ENCODE measurements at regions not wholly inside any gene's neighbourhood (a gene's known extent, or its start where the extent isn't known, plus 50 kb on each side); places are given as distances from the start of the nearest gene placed in this dataset.

DNA sequence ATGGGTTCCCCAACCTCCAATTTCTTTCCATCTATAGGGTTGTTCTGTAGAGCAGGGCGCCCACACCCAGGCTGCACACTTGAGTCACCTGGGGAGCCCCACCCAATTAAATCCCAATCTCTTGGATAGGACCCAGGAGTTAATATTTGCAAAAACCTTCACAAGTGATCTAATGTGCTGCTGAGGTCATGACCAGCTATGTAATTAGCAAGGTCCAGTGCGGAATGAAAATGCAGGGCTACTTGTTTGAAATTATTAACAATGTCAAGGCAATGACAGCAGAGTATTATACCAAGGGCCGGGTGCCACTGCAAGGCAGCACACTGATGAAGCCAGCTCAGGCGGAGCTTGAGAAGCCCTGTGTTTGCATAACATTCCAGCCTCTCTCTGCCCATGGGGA, 302.7 kb downstream of the MAF start:
- TF ChIP-seq, protein P1, sequence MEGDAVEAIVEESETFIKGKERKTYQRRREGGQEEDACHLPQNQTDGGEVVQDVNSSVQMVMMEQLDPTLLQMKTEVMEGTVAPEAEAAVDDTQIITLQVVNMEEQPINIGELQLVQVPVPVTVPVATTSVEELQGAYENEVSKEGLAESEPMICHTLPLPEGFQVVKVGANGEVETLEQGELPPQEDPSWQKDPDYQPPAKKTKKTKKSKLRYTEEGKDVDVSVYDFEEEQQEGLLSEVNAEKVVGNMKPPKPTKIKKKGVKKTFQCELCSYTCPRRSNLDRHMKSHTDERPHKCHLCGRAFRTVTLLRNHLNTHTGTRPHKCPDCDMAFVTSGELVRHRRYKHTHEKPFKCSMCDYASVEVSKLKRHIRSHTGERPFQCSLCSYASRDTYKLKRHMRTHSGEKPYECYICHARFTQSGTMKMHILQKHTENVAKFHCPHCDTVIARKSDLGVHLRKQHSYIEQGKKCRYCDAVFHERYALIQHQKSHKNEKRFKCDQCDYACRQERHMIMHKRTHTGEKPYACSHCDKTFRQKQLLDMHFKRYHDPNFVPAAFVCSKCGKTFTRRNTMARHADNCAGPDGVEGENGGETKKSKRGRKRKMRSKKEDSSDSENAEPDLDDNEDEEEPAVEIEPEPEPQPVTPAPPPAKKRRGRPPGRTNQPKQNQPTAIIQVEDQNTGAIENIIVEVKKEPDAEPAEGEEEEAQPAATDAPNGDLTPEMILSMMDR (IDR thresholded peaks at IDR 0.05; ENCODE audit: low read length, missing control alignments), result no peak
- no peak for DNase-seq (ENCODE audit: low read depth)
- no peak overlapping the region for H3K4me3 ChIP-seq (replicated peaks; ENCODE audit: low read depth, low read length)

DNA sequence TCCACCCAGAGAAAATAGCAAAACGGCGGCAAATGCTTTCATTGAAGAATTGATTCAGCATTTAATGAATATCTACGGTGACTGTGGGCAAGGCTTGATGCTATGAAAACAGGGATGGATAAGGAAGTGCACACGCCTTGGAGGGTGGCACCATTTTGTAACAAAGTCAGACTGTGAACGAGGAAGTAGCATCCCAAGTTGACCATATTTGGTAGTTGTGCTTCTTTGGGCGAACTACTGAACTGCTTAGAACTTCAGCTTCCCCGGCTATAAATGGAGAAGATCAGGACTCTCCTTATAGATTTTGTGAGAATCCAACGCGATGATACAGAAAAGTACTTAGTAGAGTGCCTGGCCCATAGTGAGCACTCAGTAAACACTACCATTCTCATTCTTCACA, 303.2 kb downstream of the MAF start:
- no peak for DNase-seq (ENCODE audit: low read depth)
- TF ChIP-seq, protein P1 (IDR thresholded peaks at IDR 0.05; ENCODE audit: low read length, missing control alignments), result no peak
- H3K4me3 ChIP-seq (replicated peaks; ENCODE audit: low read depth, low read length), result no peak overlapping the region

DNA sequence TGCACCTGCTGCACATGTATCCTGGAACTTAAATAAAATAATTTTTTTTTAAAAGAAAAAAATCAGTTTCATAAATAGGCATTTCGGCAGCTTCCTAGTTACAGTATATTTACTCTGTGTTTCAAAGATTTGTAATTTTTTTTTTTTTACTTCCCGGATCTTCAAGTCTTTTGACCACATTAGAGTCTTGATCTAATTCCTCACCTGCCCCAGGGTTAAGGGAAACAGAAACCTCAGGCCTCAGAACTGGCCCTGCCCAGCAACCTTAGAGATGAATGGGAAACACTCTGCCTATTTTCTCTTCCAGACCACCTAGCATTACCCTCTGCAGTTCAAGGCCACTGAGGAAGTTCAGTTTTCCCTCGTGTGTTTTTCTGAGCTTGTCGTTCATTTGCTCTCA, 304.0 kb downstream of the MAF start:
- DNase-seq (ENCODE audit: low read depth), result no peak
- TF ChIP-seq, protein P1 (IDR thresholded peaks at IDR 0.05; ENCODE audit: low read length, missing control alignments), result no peak
- H3K4me3 ChIP-seq (replicated peaks; ENCODE audit: low read depth, low read length), result no peak overlapping the region

DNA sequence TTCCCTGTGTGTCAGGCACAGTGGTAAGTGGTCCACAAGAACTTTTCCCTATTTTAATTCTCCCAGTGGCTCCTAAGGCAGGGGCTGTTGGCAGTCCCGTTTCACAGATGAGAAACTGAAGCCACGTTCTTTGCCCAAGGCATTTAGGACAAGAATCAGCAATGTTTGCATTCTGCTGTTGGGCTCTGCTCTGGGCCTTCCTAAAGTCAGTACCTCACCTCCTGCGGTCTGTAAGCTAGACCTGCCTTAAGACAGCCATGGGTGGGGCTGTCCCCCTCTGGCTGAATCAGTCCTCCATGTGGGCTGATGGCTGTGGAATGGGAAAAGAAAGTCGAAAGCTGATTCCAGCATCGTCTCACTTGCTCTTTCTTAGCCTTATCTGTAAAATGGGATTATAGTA, 304.8 kb downstream of the MAF start:
- DNase-seq (ENCODE audit: low read depth), result no peak

DNA sequence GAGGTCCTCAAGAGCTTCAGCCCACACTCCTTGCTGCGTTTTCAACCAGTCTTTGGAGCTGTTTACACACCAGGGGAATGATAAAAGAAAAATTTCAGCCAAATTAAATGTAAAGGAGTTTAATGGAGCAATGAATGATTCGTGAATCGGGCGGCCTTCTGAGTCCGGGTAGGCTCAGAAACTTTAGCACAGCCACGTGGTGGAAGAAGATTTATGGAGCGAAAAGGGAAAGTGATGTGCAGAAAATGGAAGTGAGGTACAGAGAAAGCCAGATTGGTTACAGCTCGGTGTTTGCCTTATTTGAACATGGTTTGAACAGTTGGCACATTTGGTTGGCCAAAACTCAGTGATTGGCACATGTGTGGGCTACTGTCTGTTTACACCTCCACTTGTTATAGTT, 305.4 kb downstream of the MAF start:
- TF ChIP-seq, protein P1 (IDR thresholded peaks at IDR 0.05; ENCODE audit: low read length, missing control alignments), result no peak

More for the DNA sequence above, 304.8 kb downstream of the MAF start:
- TF ChIP-seq, protein P1 (IDR thresholded peaks at IDR 0.05; ENCODE audit: low read length, missing control alignments), result no peak
- H3K4me3 ChIP-seq (replicated peaks; ENCODE audit: low read depth, low read length), result no peak overlapping the region

DNA sequence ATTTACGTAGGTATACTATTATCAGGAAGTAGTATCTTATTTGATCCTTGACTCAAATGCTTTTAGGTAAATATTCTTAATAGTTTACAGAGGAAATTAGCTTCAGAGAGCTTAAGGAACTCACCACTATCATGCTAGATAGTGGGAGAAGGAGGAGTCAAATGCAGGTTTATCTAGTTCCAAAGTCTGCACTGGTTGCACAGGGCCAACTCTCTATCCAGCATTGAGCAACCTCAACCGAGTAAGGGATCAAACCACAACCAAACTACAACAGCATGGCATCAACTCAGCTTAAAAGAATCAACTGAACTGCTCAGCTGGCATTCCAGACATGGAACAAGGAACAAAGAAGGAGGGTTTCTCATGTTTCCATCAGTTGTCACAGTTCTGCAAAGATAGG, 306.0 kb downstream of the MAF start:
- TF ChIP-seq, protein P1 (IDR thresholded peaks at IDR 0.05; ENCODE audit: low read length, missing control alignments), result no peak
- no peak for DNase-seq (ENCODE audit: low read depth)
- no peak overlapping the region for H3K4me3 ChIP-seq (replicated peaks; ENCODE audit: low read depth, low read length)

More for the DNA sequence above, 305.4 kb downstream of the MAF start:
- no peak for DNase-seq (ENCODE audit: low read depth)
- H3K4me3 ChIP-seq (replicated peaks; ENCODE audit: low read depth, low read length), result no peak overlapping the region

DNA sequence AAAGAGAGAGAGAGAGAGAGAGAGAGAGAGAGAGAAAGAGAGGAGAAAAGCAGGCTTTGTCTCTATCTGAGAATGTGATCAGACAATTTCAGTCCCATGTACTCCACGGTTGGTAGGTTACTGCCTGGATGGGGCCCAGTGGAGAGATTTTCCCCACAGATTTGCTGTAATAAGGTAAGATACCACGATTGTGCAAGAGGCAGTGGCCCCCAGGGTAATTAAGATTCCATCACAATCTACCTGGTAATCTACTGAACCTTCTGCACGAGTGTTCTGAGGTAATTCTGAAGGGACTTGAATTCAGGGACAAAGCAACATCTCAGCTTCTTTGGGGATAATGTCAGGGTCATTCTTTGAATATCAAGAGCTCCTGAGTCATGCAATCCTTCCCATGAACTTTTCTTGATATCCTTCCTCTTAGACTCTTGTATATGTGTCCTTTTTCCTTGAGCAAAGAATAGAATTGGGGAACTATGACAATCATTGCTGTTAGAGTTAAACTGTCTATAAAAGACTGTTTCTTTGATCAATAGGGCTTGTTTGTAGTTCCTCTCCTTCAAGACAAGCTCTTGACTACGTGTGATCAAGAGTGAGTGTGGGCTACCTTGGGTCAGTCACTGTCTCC, 306.6 kb downstream of the MAF start:
- TF ChIP-seq, protein P1 (IDR thresholded peaks at IDR 0.05; ENCODE audit: low read length, missing control alignments), result no peak
- no peak overlapping the region for H3K4me3 ChIP-seq (replicated peaks; ENCODE audit: low read depth, low read length)
- no peak for DNase-seq (ENCODE audit: low read depth)

Data from fibroblast of pulmonary artery (primary cell).